Keratinocyte (primary cell): ENCODE measurements at regions not wholly inside any gene's neighbourhood (a gene's known extent, or its start where the extent isn't known, plus 50 kb on each side); places are given as distances from the start of the nearest gene placed in this dataset.

Experiments
- DNase-seq: peaks from one replicate; pipeline ENCODE4 v3.0.0-alpha.2; 2011; ENCODE audit warnings: low read depth, missing footprints, low spot score
- FAIRE-seq: peaks from 2 replicates; lab custom pipeline; 2011; peaks lifted over from hg19 to GRCh38; lab: Jason Lieb, UNC
- H2AFZ ChIP-seq: 2 replicates; pipeline ENCODE4 v1.6.0; 2012; ENCODE audit warnings: low read length, control low read depth, inconsistent platforms; ENCODE audit not compliant: control insufficient read depth
- H3K27ac ChIP-seq: 2 replicates; pipeline ENCODE4 v1.5.1; 2011; ENCODE audit warnings: low read length; ENCODE audit not compliant: control insufficient read depth, insufficient read depth
- H3K27me3 ChIP-seq: 3 replicates; pipeline ENCODE4 v1.6.0; 2011; ENCODE audit warnings: low read length; ENCODE audit not compliant: control insufficient read depth, insufficient read depth; ENCODE audit errors: extremely low read depth
- H3K36me3 ChIP-seq, 2 experiments: 2 replicates in 1 of 2; 3 replicates in 1 of 2; pipeline ENCODE4 v1.5.1; 2011; ENCODE audit warnings: low read length in 2 of 2, mild to moderate bottlenecking in 1 of 2; ENCODE audit not compliant: control insufficient read depth in 2 of 2, insufficient read depth in 2 of 2; ENCODE audit errors: extremely low read depth in 1 of 2
- H3K4me1 ChIP-seq: 3 replicates; pipeline ENCODE4 v1.5.1; 2011; ENCODE audit warnings: low read length; ENCODE audit not compliant: control insufficient read depth, insufficient read depth; ENCODE audit errors: extremely low read depth
- H3K4me2 ChIP-seq: 3 replicates; pipeline ENCODE4 v1.6.0; 2011; ENCODE audit warnings: low read depth, low read length; ENCODE audit not compliant: control insufficient read depth, insufficient read depth; ENCODE audit errors: extremely low read depth
- H3K4me3 ChIP-seq, 3 experiments: fragments of 200-600 bp in 1 of 3; sonication (generic) in 1 of 3; 2 replicates in 2 of 3; 3 replicates in 1 of 3; pipeline ENCODE4 v1.5.1; 2011 to 2016; ENCODE audit warnings: low read length in 3 of 3, mild to moderate bottlenecking in 3 of 3, control low read depth in 2 of 3, inconsistent platforms in 1 of 3, low read depth in 1 of 3, mixed read lengths in 1 of 3, mixed run types in 1 of 3, moderate library complexity in 1 of 3; ENCODE audit not compliant: control insufficient read depth in 2 of 3, insufficient read depth in 2 of 3; ENCODE audit errors: extremely low read depth in 1 of 3
- H3K79me2 ChIP-seq: 2 replicates; pipeline ENCODE4 v1.6.0; 2012; ENCODE audit warnings: low read length; ENCODE audit not compliant: control insufficient read depth, insufficient read depth
- H3K9ac ChIP-seq: 3 replicates; pipeline ENCODE4 v1.6.0; 2011; ENCODE audit warnings: low read length; ENCODE audit not compliant: control insufficient read depth, insufficient read depth; ENCODE audit errors: extremely low read depth
- H3K9me1 ChIP-seq: 3 replicates; pipeline ENCODE4 v1.6.0; 2011; ENCODE audit warnings: low read length; ENCODE audit not compliant: control insufficient read depth, insufficient read depth; ENCODE audit errors: extremely low read depth
- H3K9me3 ChIP-seq: 2 replicates; pipeline ENCODE4 v1.5.1; 2012; ENCODE audit warnings: low read depth, low read length; ENCODE audit not compliant: control insufficient read depth
- H4K20me1 ChIP-seq: 3 replicates; pipeline ENCODE4 v1.6.0; 2011; ENCODE audit warnings: low read length; ENCODE audit not compliant: control insufficient read depth, insufficient read depth; ENCODE audit errors: extremely low read depth
- EZH2 ChIP-seq: IDR thresholded peaks from one replicate; pipeline ENCODE4 v1.6.1; 2012; ENCODE audit warnings: inconsistent platforms, mild to moderate bottlenecking, low read length, moderate library complexity
- dilution Hi-C: fragments of 300-500 bp; cut with MboI; formaldehyde crosslinking; loops from one replicate; pipeline ENCODE4 v1.7.0; 2020; ENCODE audit warnings: low sequenced_read_pairs; ENCODE audit not compliant: extremely low pct_ligation_motif_present
- TF ChIP-seq, protein P1 (sequence below), 3 experiments: IDR thresholded peaks in 1 of 3; conservative IDR thresholded peaks in 1 of 3; optimal IDR thresholded peaks in 1 of 3; 2 replicates in 2 of 3; 3 replicates in 1 of 3; pipeline versions ENCODE3 to v1.5.1; 2011; ENCODE audit warnings: low read length in 3 of 3, mild to moderate bottlenecking in 3 of 3, moderate library complexity in 2 of 3, control low read depth in 1 of 3, inconsistent platforms in 1 of 3; ENCODE audit not compliant: insufficient read depth in 2 of 3; ENCODE audit errors: extremely low read depth in 1 of 3

DNA sequence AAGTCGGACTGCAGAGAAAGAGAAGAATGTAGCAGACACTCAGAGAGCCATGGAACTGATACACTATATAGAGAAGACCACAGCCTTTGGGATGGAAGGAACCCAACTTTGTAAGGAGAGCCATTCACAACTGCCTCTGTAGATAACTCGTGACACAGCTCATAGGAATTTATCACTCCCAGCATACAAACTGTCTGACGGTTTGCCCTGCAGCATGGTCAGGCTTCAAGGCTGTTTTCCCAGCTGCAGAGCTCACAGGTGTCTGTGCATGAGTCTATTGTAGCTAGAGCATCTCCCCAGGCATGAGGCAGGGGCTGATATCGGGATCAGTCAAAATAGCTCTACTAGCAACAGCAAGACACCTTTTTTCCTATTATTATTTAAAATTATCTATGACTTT, 130.5 kb upstream of the DTNBP1 start:
- no peaks in the 10 kb centered on the region for H3K36me3 ChIP-seq
- dilution Hi-C loops: no loop called here
- H3K27me3 ChIP-seq: no peaks in the 10 kb centered on the region
- no peak overlapping the region for H2AFZ ChIP-seq
- H3K9me1 ChIP-seq: no peaks in the 10 kb centered on the region
- H3K4me1 ChIP-seq: no peaks in the 10 kb centered on the region
- TF ChIP-seq, protein P1, sequence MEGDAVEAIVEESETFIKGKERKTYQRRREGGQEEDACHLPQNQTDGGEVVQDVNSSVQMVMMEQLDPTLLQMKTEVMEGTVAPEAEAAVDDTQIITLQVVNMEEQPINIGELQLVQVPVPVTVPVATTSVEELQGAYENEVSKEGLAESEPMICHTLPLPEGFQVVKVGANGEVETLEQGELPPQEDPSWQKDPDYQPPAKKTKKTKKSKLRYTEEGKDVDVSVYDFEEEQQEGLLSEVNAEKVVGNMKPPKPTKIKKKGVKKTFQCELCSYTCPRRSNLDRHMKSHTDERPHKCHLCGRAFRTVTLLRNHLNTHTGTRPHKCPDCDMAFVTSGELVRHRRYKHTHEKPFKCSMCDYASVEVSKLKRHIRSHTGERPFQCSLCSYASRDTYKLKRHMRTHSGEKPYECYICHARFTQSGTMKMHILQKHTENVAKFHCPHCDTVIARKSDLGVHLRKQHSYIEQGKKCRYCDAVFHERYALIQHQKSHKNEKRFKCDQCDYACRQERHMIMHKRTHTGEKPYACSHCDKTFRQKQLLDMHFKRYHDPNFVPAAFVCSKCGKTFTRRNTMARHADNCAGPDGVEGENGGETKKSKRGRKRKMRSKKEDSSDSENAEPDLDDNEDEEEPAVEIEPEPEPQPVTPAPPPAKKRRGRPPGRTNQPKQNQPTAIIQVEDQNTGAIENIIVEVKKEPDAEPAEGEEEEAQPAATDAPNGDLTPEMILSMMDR (optimal IDR thresholded peaks at IDR 0.05 in 1 of 3, IDR thresholded peaks at IDR 0.05 in 1 of 3, conservative IDR thresholded peaks at IDR 0.05 in 1 of 3; ENCODE audit: extremely low read depth in 1 of 3, insufficient read depth in 2 of 3, low read length in 3 of 3): no peak
- TF ChIP-seq EZH2: no peak
- H3K79me2 ChIP-seq: no peaks in the 10 kb centered on the region
- H3K4me3 ChIP-seq: no peak overlapping the region
- H4K20me1 ChIP-seq: no peaks in the 10 kb centered on the region
- FAIRE-seq: peak; percentile 69
- no peak overlapping the region for H3K27ac ChIP-seq
- H3K9ac ChIP-seq: no peak overlapping the region
- no peaks in the 10 kb centered on the region for H3K9me3 ChIP-seq
- DNase-seq: peak; percentile 15
- no peak overlapping the region for H3K4me2 ChIP-seq

- H3K79me2 ChIP-seq: no peaks in the 10 kb centered on the region
- DNase-seq (no peak), FAIRE-seq (no peak)
- H3K4me2 ChIP-seq: no peak overlapping the region
- no peak overlapping the region for H3K4me3 ChIP-seq
- H3K4me1 ChIP-seq: no peaks in the 10 kb centered on the region
- H2AFZ ChIP-seq: no peak overlapping the region
- TF ChIP-seq EZH2: no peak
- TF ChIP-seq, protein P1 (optimal IDR thresholded peaks at IDR 0.05 in 1 of 3, IDR thresholded peaks at IDR 0.05 in 1 of 3, conservative IDR thresholded peaks at IDR 0.05 in 1 of 3; ENCODE audit: extremely low read depth in 1 of 3, insufficient read depth in 2 of 3, low read length in 3 of 3): no peak
- no peaks in the 10 kb centered on the region for H4K20me1 ChIP-seq
- no peaks in the 10 kb centered on the region for H3K27me3 ChIP-seq
- dilution Hi-C loops: no loop called here
- no peak overlapping the region for H3K9ac ChIP-seq
- H3K36me3 ChIP-seq: no peaks in the 10 kb centered on the region
- no peak overlapping the region for H3K27ac ChIP-seq
- no peaks in the 10 kb centered on the region for H3K9me1 ChIP-seq
- no peaks in the 10 kb centered on the region for H3K9me3 ChIP-seq
Measured at GRCh38 chr6:15792842-15793241, 130.0 kb upstream of the DTNBP1 start.
